Keratinocyte (primary cell): ENCODE measurements at regions not wholly inside any gene's neighbourhood (a gene's known extent, or its start where the extent isn't known, plus 50 kb on each side); places are given as distances from the start of the nearest gene placed in this dataset.

ENCODE experiments used
- DNase-seq: peaks from one replicate; pipeline ENCODE4 v3.0.0-alpha.2; 2011; ENCODE audit warnings: low read depth, missing footprints, low spot score
- FAIRE-seq: peaks from 2 replicates; lab custom pipeline; 2011; peaks lifted over from hg19 to GRCh38; lab: Jason Lieb, UNC
- H2AFZ ChIP-seq: 2 replicates; pipeline ENCODE4 v1.6.0; 2012; ENCODE audit warnings: low read length, control low read depth, inconsistent platforms; ENCODE audit not compliant: control insufficient read depth
- H3K27ac ChIP-seq: 2 replicates; pipeline ENCODE4 v1.5.1; 2011; ENCODE audit warnings: low read length; ENCODE audit not compliant: control insufficient read depth, insufficient read depth
- H3K27me3 ChIP-seq: 3 replicates; pipeline ENCODE4 v1.6.0; 2011; ENCODE audit warnings: low read length; ENCODE audit not compliant: control insufficient read depth, insufficient read depth; ENCODE audit errors: extremely low read depth
- H3K36me3 ChIP-seq, 2 experiments: 2 replicates in 1 of 2; 3 replicates in 1 of 2; pipeline ENCODE4 v1.5.1; 2011; ENCODE audit warnings: low read length in 2 of 2, mild to moderate bottlenecking in 1 of 2; ENCODE audit not compliant: control insufficient read depth in 2 of 2, insufficient read depth in 2 of 2; ENCODE audit errors: extremely low read depth in 1 of 2
- H3K4me1 ChIP-seq: 3 replicates; pipeline ENCODE4 v1.5.1; 2011; ENCODE audit warnings: low read length; ENCODE audit not compliant: control insufficient read depth, insufficient read depth; ENCODE audit errors: extremely low read depth
- H3K4me2 ChIP-seq: 3 replicates; pipeline ENCODE4 v1.6.0; 2011; ENCODE audit warnings: low read depth, low read length; ENCODE audit not compliant: control insufficient read depth, insufficient read depth; ENCODE audit errors: extremely low read depth
- H3K4me3 ChIP-seq, 3 experiments: fragments of 200-600 bp in 1 of 3; sonication (generic) in 1 of 3; 2 replicates in 2 of 3; 3 replicates in 1 of 3; pipeline ENCODE4 v1.5.1; 2011 to 2016; ENCODE audit warnings: low read length in 3 of 3, mild to moderate bottlenecking in 3 of 3, control low read depth in 2 of 3, inconsistent platforms in 1 of 3, low read depth in 1 of 3, mixed read lengths in 1 of 3, mixed run types in 1 of 3, moderate library complexity in 1 of 3; ENCODE audit not compliant: control insufficient read depth in 2 of 3, insufficient read depth in 2 of 3; ENCODE audit errors: extremely low read depth in 1 of 3
- H3K79me2 ChIP-seq: 2 replicates; pipeline ENCODE4 v1.6.0; 2012; ENCODE audit warnings: low read length; ENCODE audit not compliant: control insufficient read depth, insufficient read depth
- H3K9ac ChIP-seq: 3 replicates; pipeline ENCODE4 v1.6.0; 2011; ENCODE audit warnings: low read length; ENCODE audit not compliant: control insufficient read depth, insufficient read depth; ENCODE audit errors: extremely low read depth
- H3K9me1 ChIP-seq: 3 replicates; pipeline ENCODE4 v1.6.0; 2011; ENCODE audit warnings: low read length; ENCODE audit not compliant: control insufficient read depth, insufficient read depth; ENCODE audit errors: extremely low read depth
- H3K9me3 ChIP-seq: 2 replicates; pipeline ENCODE4 v1.5.1; 2012; ENCODE audit warnings: low read depth, low read length; ENCODE audit not compliant: control insufficient read depth
- H4K20me1 ChIP-seq: 3 replicates; pipeline ENCODE4 v1.6.0; 2011; ENCODE audit warnings: low read length; ENCODE audit not compliant: control insufficient read depth, insufficient read depth; ENCODE audit errors: extremely low read depth
- CTCF ChIP-seq, 3 experiments: IDR thresholded peaks in 1 of 3; conservative IDR thresholded peaks in 1 of 3; optimal IDR thresholded peaks in 1 of 3; 2 replicates in 2 of 3; 3 replicates in 1 of 3; pipeline versions ENCODE3 to v1.5.1; 2011; ENCODE audit warnings: low read length in 3 of 3, mild to moderate bottlenecking in 3 of 3, moderate library complexity in 2 of 3, control low read depth in 1 of 3, inconsistent platforms in 1 of 3; ENCODE audit not compliant: insufficient read depth in 2 of 3; ENCODE audit errors: extremely low read depth in 1 of 3
- EZH2 ChIP-seq: IDR thresholded peaks from one replicate; pipeline ENCODE4 v1.6.1; 2012; ENCODE audit warnings: inconsistent platforms, mild to moderate bottlenecking, low read length, moderate library complexity
- dilution Hi-C: fragments of 300-500 bp; cut with MboI; formaldehyde crosslinking; loops from one replicate; pipeline ENCODE4 v1.7.0; 2020; ENCODE audit warnings: low sequenced_read_pairs; ENCODE audit not compliant: extremely low pct_ligation_motif_present

- peaks cover 21% of the 10 kb centered on the region for H3K4me1 ChIP-seq
- H3K9me1 ChIP-seq = no peaks in the 10 kb centered on the region
- H3K79me2 ChIP-seq = no peaks in the 10 kb centered on the region
- no peaks in the 10 kb centered on the region for H3K27me3 ChIP-seq
- no peak overlapping the region for H3K4me3 ChIP-seq
- no peaks in the 10 kb centered on the region for H4K20me1 ChIP-seq
- no peak overlapping the region for H3K27ac ChIP-seq
- no peaks in the 10 kb centered on the region for H3K36me3 ChIP-seq
- no peaks in the 10 kb centered on the region for H3K9me3 ChIP-seq
- no peak overlapping the region for H3K4me2 ChIP-seq
- H3K9ac ChIP-seq = no peak overlapping the region
- FAIRE-seq = no peak
- TF ChIP-seq CTCF (optimal IDR thresholded peaks at IDR 0.05 in 1 of 3, IDR thresholded peaks at IDR 0.05 in 1 of 3, conservative IDR thresholded peaks at IDR 0.05 in 1 of 3; ENCODE audit: extremely low read depth in 1 of 3, insufficient read depth in 2 of 3, low read length in 3 of 3) (no peak), EZH2 (no peak)
- no peak for DNase-seq
- dilution Hi-C loops = no loop called here
- no peak overlapping the region for H2AFZ ChIP-seq
These were observed 198.6 kb downstream of the KIF18A start for GRCh38 chr11:27909386-27909785.

GRCh38 chr11:27908621-27909020, 199.3 kb downstream of the KIF18A start:
- DNase-seq = no peak
- Histone ChIP-seq H3K4me3 (no peak overlapping the region), H3K36me3 (no peaks in the 10 kb centered on the region), H2AFZ (no peak overlapping the region), H3K79me2 (no peaks in the 10 kb centered on the region), H3K27me3 (no peaks in the 10 kb centered on the region), H3K9me3 (no peaks in the 10 kb centered on the region), H3K9me1 (no peaks in the 10 kb centered on the region), H3K4me2 (no peak overlapping the region), H3K27ac (no peak overlapping the region), H3K9ac (no peak overlapping the region), H3K4me1 (peaks cover 25% of the 10 kb centered on the region), H4K20me1 (no peaks in the 10 kb centered on the region)
- no peak for FAIRE-seq
- TF ChIP-seq CTCF (optimal IDR thresholded peaks at IDR 0.05 in 1 of 3, IDR thresholded peaks at IDR 0.05 in 1 of 3, conservative IDR thresholded peaks at IDR 0.05 in 1 of 3; ENCODE audit: extremely low read depth in 1 of 3, insufficient read depth in 2 of 3, low read length in 3 of 3) = no peak
- no peak for TF ChIP-seq EZH2
- dilution Hi-C loops = no loop called here
